ENCODE measurements at regions not wholly inside any gene's neighbourhood (a gene's known extent, or its start where the extent isn't known, plus 50 kb on each side); places are given as distances from the start of the nearest gene placed in this dataset.

GRCh38 chr13:53520132-53520531 is 491.5 kb downstream of the OLFM4 start:
- peaks cover 3% of the 10 kb centered on the region for H3K4me1 Mint-ChIP-seq
- H3K36me3 Mint-ChIP-seq (ENCODE audit: low read depth): no peaks in the 10 kb centered on the region
- H3K27me3 ChIP-seq (ENCODE audit: control insufficient read depth, insufficient read depth, low read length, poor library complexity, severe bottlenecking): no peaks in the 10 kb centered on the region
- no peak for TF ChIP-seq CTCF (conservative IDR thresholded peaks at IDR 0.05)
- H3K27ac ChIP-seq (ENCODE audit: low read depth, low read length): no peak overlapping the region
- no peak for DNase-seq
- H3K27me3 Mint-ChIP-seq (ENCODE audit: insufficient read depth): no peaks in the 10 kb centered on the region
- no peak overlapping the region for H3K4me3 ChIP-seq (ENCODE audit: low read length)
- H3K36me3 ChIP-seq (ENCODE audit: control insufficient read depth, insufficient read depth, low read length): no peaks in the 10 kb centered on the region
- no peak overlapping the region for H3K27ac Mint-ChIP-seq
- H3K4me1 ChIP-seq (ENCODE audit: control insufficient read depth, insufficient read depth, low read length): no peaks in the 10 kb centered on the region
- no peak overlapping the region for H3K9ac ChIP-seq (ENCODE audit: extremely low read depth, low read length, poor library complexity, severe bottlenecking)
- H3K9me3 Mint-ChIP-seq: no peaks in the 10 kb centered on the region
- no peaks in the 10 kb centered on the region for H3K9me3 ChIP-seq (ENCODE audit: control insufficient read depth, low read length)
- H3K4me3 Mint-ChIP-seq: no peak overlapping the region

GRCh38 chr13:53522034-53522433 is 493.4 kb downstream of the OLFM4 start:
- no peak overlapping the region for H3K27ac ChIP-seq (ENCODE audit: low read depth, low read length)
- Mint-ChIP-seq H3K36me3 (ENCODE audit: low read depth) (no peaks in the 10 kb centered on the region), H3K27ac (no peak overlapping the region), H3K9me3 (no peaks in the 10 kb centered on the region), H3K4me1 (peaks cover 3% of the 10 kb centered on the region), H3K4me3 (no peak overlapping the region), H3K27me3 (ENCODE audit: insufficient read depth) (no peaks in the 10 kb centered on the region)
- no peaks in the 10 kb centered on the region for H3K27me3 ChIP-seq (ENCODE audit: control insufficient read depth, insufficient read depth, low read length, poor library complexity, severe bottlenecking)
- no peak overlapping the region for H3K4me3 ChIP-seq (ENCODE audit: low read length)
- no peaks in the 10 kb centered on the region for H3K9me3 ChIP-seq (ENCODE audit: control insufficient read depth, low read length)
- no peaks in the 10 kb centered on the region for H3K36me3 ChIP-seq (ENCODE audit: control insufficient read depth, insufficient read depth, low read length)
- no peak for DNase-seq
- H3K9ac ChIP-seq (ENCODE audit: extremely low read depth, low read length, poor library complexity, severe bottlenecking): no peak overlapping the region
- no peaks in the 10 kb centered on the region for H3K4me1 ChIP-seq (ENCODE audit: control insufficient read depth, insufficient read depth, low read length)
- TF ChIP-seq CTCF (conservative IDR thresholded peaks at IDR 0.05): no peak

GRCh38 chr13:53537586-53537985 is 509.0 kb downstream of the OLFM4 start:
- no peak overlapping the region for H3K9ac ChIP-seq (ENCODE audit: extremely low read depth, low read length, poor library complexity, severe bottlenecking)
- no peak overlapping the region for H3K4me3 ChIP-seq (ENCODE audit: low read length)
- H3K27ac Mint-ChIP-seq: no peak overlapping the region
- H3K4me3 Mint-ChIP-seq: no peak overlapping the region
- no peaks in the 10 kb centered on the region for H3K36me3 Mint-ChIP-seq (ENCODE audit: low read depth)
- H3K27me3 Mint-ChIP-seq (ENCODE audit: insufficient read depth): peaks cover 4% of the 10 kb centered on the region
- H3K9me3 Mint-ChIP-seq: peaks cover under 1% of the 10 kb centered on the region
- H3K9me3 ChIP-seq (ENCODE audit: control insufficient read depth, low read length): no peaks in the 10 kb centered on the region
- 87% methylated on average over 1 of the region's 1 CpG; no CpG with 5 or more reads in 1 of the 2 experiments for WGBS, 2 experiments (ENCODE audit: insufficient coverage in 1 of 2, insufficient read length in 1 of 2)
- DNase-seq: no peak
- H3K27me3 ChIP-seq (ENCODE audit: control insufficient read depth, insufficient read depth, low read length, poor library complexity, severe bottlenecking): no peaks in the 10 kb centered on the region
- H3K4me1 ChIP-seq (ENCODE audit: control insufficient read depth, insufficient read depth, low read length): no peaks in the 10 kb centered on the region
- no peak overlapping the region for H3K27ac ChIP-seq (ENCODE audit: low read depth, low read length)
- no peaks in the 10 kb centered on the region for H3K36me3 ChIP-seq (ENCODE audit: control insufficient read depth, insufficient read depth, low read length)
- TF ChIP-seq CTCF (conservative IDR thresholded peaks at IDR 0.05): no peak
- H3K4me1 Mint-ChIP-seq: no peaks in the 10 kb centered on the region
